Lung microvascular endothelial cell (primary cell): ENCODE measurements at regions not wholly inside any gene's neighbourhood (a gene's known extent, or its start where the extent isn't known, plus 50 kb on each side); places are given as distances from the start of the nearest gene placed in this dataset.
"Not testable (repeated sequence)": the region's sequence is repeated elsewhere in the genome, so short reads cannot be mapped to it uniquely, and the experiment has no call there.

Source experiments
- DNase-seq, 2 donors: peaks; one replicate each; pipeline versions ENCODE4 v3.0.0 to v3.0.0-alpha.2; 2010; ENCODE audit warnings: low read depth in 2 of 2

- DNase-seq = no peak
These were observed 615.4 kb upstream of the SEMA3D start for GRCh38 chr7:85802211-85802610.

- DNase-seq = no peak
These were observed 610.1 kb upstream of the SEMA3D start for GRCh38 chr7:85796956-85797355.

GRCh38 chr7:85791098-85791497 is 604.2 kb upstream of the SEMA3D start:
- DNase-seq = not testable (repeated sequence)

- no peak for DNase-seq
These were observed 594.8 kb upstream of the SEMA3D start for GRCh38 chr7:85781606-85782005.

- no peak for DNase-seq
These were observed 590.0 kb upstream of the SEMA3D start for GRCh38 chr7:85776691-85777345.

- DNase-seq = no peak
These were observed 588.6 kb upstream of the SEMA3D start for GRCh38 chr7:85775431-85775830.

- no peak for DNase-seq
These were observed 588.1 kb upstream of the SEMA3D start for GRCh38 chr7:85774986-85775385.

GRCh38 chr7:85773116-85773728 is 586.4 kb upstream of the SEMA3D start:
- DNase-seq = no peak

GRCh38 chr7:85771516-85771915 is 584.7 kb upstream of the SEMA3D start:
- no peak for DNase-seq

GRCh38 chr7:85770332-85770731 is 583.5 kb upstream of the SEMA3D start:
- no peak for DNase-seq

- DNase-seq = no peak
These were observed 578.9 kb upstream of the SEMA3D start for GRCh38 chr7:85765698-85766298.

- DNase-seq = no peak
These were observed 577.2 kb upstream of the SEMA3D start for GRCh38 chr7:85764034-85764433.

GRCh38 chr7:85757348-85757747 is 570.5 kb upstream of the SEMA3D start:
- no peak for DNase-seq

- peak; percentile 13 to 55 for DNase-seq
These were observed 563.6 kb upstream of the SEMA3D start for GRCh38 chr7:85750454-85750949.

- DNase-seq = no peak
These were observed 563.0 kb upstream of the SEMA3D start for GRCh38 chr7:85749696-85750453.

- DNase-seq = no peak
These were observed 562.0 kb upstream of the SEMA3D start for GRCh38 chr7:85748861-85749260.

GRCh38 chr7:85737426-85737825 is 550.6 kb upstream of the SEMA3D start:
- DNase-seq = no peak

GRCh38 chr7:85736085-85736484 is 549.2 kb upstream of the SEMA3D start:
- no peak for DNase-seq

GRCh38 chr7:85734823-85735222 is 548.0 kb upstream of the SEMA3D start:
- DNase-seq = no peak

GRCh38 chr7:85733169-85733915 is 546.5 kb upstream of the SEMA3D start:
- DNase-seq = no peak

- DNase-seq = no peak
These were observed 543.2 kb upstream of the SEMA3D start for GRCh38 chr7:85730012-85730411.
